Sigmoid colon (tissue), 4 donors: ENCODE measurements at regions not wholly inside any gene's neighbourhood (a gene's known extent, or its start where the extent isn't known, plus 50 kb on each side); places are given as distances from the start of the nearest gene placed in this dataset.

ENCODE experiments used
- EP300 ChIP-seq, 4 donors: sonication (generic); formaldehyde crosslinking; IDR thresholded peaks; one replicate each; pipeline ENCODE4 v1.6.1; 2017; ENCODE audit warnings: antibody characterized with exemption in 4 of 4
- POLR2A ChIP-seq, 2 donors: fragments of 450-650 bp; IDR thresholded peaks; one replicate each; pipeline ENCODE4 v1.6.1; 2016; ENCODE audit warnings: antibody characterized with exemption in 2 of 2, mild to moderate bottlenecking in 2 of 2, moderate library complexity in 2 of 2
- POLR2AphosphoS5 ChIP-seq, 4 donors: sonication (generic); formaldehyde crosslinking; IDR thresholded peaks; one replicate each; pipeline ENCODE4 v1.6.1; 2017; ENCODE audit warnings: antibody characterized with exemption in 4 of 4
- TF ChIP-seq, protein P1 (sequence below), 4 experiments: fragments of 450-650 bp in 3 of 4; fragments of 200-600 bp in 1 of 4; IDR thresholded peaks; one replicate each; pipeline ENCODE4 v1.5.1; 2016 to 2019; ENCODE audit warnings: antibody characterized with exemption in 4 of 4, mild to moderate bottlenecking in 3 of 4, moderate library complexity in 2 of 4

DNA sequence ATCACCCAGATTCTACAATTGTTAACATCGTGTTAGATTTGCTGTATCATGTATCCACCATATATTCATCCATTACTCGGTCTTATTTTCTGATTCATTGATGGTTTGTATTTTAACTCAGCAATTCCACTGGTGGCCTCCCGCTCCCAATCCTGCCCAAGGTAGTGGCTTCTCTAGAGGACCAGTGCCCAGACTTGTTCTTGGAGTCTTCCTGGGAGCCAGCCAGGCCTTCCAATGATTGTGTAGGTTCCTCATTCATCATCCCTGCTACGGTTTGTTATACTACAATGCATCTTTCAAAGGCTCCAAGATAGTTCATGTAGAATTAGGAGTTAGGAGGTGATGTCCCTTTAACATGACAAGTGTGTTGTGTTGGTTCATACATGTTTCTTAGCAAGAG lies 451.1 kb downstream of the SETD4 start:
- TF ChIP-seq, protein P1, sequence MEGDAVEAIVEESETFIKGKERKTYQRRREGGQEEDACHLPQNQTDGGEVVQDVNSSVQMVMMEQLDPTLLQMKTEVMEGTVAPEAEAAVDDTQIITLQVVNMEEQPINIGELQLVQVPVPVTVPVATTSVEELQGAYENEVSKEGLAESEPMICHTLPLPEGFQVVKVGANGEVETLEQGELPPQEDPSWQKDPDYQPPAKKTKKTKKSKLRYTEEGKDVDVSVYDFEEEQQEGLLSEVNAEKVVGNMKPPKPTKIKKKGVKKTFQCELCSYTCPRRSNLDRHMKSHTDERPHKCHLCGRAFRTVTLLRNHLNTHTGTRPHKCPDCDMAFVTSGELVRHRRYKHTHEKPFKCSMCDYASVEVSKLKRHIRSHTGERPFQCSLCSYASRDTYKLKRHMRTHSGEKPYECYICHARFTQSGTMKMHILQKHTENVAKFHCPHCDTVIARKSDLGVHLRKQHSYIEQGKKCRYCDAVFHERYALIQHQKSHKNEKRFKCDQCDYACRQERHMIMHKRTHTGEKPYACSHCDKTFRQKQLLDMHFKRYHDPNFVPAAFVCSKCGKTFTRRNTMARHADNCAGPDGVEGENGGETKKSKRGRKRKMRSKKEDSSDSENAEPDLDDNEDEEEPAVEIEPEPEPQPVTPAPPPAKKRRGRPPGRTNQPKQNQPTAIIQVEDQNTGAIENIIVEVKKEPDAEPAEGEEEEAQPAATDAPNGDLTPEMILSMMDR (IDR thresholded peaks at IDR 0.05): no peak
- TF ChIP-seq POLR2AphosphoS5 (IDR thresholded peaks at IDR 0.05) (no peak), POLR2A (IDR thresholded peaks at IDR 0.05) (no peak), EP300 (IDR thresholded peaks at IDR 0.05) (no peak)
